Left lung (tissue), 4 donors: ENCODE measurements at regions not wholly inside any gene's neighbourhood (a gene's known extent, or its start where the extent isn't known, plus 50 kb on each side); places are given as distances from the start of the nearest gene placed in this dataset.
A peak's percentile ranks its signal among the peaks of the same experiment; 100 is the strongest.

Source experiments
- ATAC-seq: fragments of 200-7000 bp; cut with Tn5 transposase; one replicate; pipeline ENCODE4 v1.9.1; 2020; ENCODE audit warnings: moderate library complexity
- DNase-seq, 4 donors: peaks; one replicate each; pipeline ENCODE4 v3.0.0-alpha.2; 2013 to 2020
- H3K27ac ChIP-seq, 2 donors: fragments of 200-600 bp; sonication (generic) in 1 of 2; one replicate each; pipeline versions ENCODE4 v1.5.0 to v1.8.0; 2020 to 2021
- H3K27me3 ChIP-seq, 2 donors: fragments of 200-600 bp; sonication (generic) in 1 of 2; one replicate each; pipeline versions ENCODE4 v1.5.0 to v1.8.0; 2020 to 2021
- H3K36me3 ChIP-seq, 2 donors: fragments of 200-600 bp; sonication (generic) in 1 of 2; one replicate each; pipeline versions ENCODE4 v1.5.0 to v1.8.0; 2020 to 2021
- H3K4me1 ChIP-seq, 2 donors: fragments of 200-600 bp; one replicate each; pipeline ENCODE4 v1.8.0; 2021
- H3K4me3 ChIP-seq, 2 donors: fragments of 200-600 bp; sonication (generic) in 1 of 2; one replicate each; pipeline versions ENCODE4 v1.5.0 to v1.8.0; 2020 to 2021; ENCODE audit warnings: mild to moderate bottlenecking in 1 of 2
- H3K9me3 ChIP-seq, 2 donors: fragments of 200-600 bp; sonication (generic) in 1 of 2; one replicate each; pipeline versions ENCODE4 v1.5.0 to v1.8.0; 2020 to 2021
- intact Hi-C, 2 donors: fragments of 100-400 bp; cut with DNase I; formaldehyde crosslinking; loops; one replicate each; pipeline versions ENCODE4 v1.11.2 to v1.14.2; 2022
- TF ChIP-seq, protein P1 (sequence below), 2 donors: fragments of 200-600 bp; sonication (generic) in 1 of 2; IDR thresholded peaks; one replicate each; pipeline versions ENCODE4 v1.5.0 to v1.8.0; 2021; ENCODE audit warnings: antibody characterized with exemption in 2 of 2
- donor health status: DM: no; HTN: yes; CAD: no.
- donor health status: DM: no; HTN: no; CAD: no.

DNA sequence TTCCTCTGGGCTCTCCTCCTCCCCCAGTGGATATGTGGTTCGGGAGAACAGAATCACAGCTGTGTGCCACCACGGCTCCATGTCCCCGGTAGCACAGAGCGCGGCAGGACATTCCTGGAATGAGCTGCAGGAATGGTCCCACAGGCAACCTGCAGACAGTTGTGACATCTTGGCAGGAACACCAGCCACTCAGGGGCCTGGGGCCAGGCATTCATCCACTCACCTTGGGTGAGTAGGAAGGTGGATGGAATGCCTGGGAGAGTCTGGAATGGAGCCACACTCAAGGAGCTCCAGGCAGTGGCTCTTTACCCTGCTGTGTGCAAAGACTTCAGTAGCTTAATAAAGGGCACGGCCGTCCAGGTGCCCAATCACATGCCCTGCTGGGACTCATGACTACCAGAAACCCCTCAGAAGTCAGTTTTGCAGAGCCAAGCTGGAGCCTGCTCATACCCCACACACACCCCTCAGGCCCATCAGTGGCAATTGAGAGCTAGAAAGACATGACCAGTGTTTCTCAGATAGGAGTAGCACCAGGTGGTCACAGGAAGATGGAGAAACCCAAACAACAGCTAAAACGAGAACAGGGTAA lies 117.3 kb upstream of the PRR20G start:
- DNase-seq (peak in 1 of 4 donors; percentile 78), ATAC-seq (peak; percentile 95)
- no peak overlapping the region for H3K4me3 ChIP-seq

DNA sequence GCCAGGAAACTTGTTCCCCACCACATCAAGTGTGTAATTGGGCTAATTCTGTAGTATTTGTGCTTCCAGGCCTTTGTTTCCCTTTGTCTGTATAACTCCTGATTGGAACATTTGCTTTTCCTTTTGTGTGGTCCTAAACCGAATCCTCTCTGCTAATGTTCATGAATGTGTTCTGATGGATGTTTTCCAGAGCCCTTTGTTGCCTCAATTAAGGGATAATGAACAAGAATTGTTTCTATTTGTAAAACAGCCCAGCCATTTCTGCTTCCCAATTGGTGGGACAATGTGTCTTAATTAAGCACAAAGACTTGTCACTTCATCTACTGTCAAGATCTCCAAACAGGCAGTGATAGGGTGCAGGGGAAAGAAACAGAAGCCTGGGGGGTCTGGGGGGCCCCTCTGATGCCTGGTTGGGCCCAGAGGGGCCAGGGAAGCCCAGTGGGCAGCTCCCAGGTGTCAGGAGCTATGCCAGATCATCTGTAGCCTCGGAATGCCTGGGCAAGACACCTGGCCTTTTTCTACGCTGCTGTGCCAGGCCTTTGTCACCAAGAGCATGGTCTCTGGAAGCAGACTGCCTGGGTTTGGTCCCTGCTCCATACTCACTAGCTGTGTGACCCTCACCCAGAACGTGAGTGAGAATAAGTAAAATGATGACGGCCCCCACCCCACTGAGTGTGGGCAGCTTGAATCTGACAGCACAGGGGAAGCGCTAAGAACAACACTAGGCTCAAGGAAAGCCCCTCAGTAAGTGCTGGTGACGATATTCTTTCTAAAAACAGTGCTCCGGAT lies 116.6 kb upstream of the PRR20G start:
- H3K9me3 ChIP-seq = no peaks in the 10 kb centered on the region
- ATAC-seq = no peak
- intact Hi-C loops = no loop called here
- H3K4me1 ChIP-seq = peaks cover 0 to 4% of the 10 kb centered on the region in 2 donors
- H3K36me3 ChIP-seq = no peaks in the 10 kb centered on the region
- no peak for DNase-seq
- no peaks in the 10 kb centered on the region for H3K27me3 ChIP-seq
- no peak overlapping the region for H3K4me3 ChIP-seq
- TF ChIP-seq, protein P1, sequence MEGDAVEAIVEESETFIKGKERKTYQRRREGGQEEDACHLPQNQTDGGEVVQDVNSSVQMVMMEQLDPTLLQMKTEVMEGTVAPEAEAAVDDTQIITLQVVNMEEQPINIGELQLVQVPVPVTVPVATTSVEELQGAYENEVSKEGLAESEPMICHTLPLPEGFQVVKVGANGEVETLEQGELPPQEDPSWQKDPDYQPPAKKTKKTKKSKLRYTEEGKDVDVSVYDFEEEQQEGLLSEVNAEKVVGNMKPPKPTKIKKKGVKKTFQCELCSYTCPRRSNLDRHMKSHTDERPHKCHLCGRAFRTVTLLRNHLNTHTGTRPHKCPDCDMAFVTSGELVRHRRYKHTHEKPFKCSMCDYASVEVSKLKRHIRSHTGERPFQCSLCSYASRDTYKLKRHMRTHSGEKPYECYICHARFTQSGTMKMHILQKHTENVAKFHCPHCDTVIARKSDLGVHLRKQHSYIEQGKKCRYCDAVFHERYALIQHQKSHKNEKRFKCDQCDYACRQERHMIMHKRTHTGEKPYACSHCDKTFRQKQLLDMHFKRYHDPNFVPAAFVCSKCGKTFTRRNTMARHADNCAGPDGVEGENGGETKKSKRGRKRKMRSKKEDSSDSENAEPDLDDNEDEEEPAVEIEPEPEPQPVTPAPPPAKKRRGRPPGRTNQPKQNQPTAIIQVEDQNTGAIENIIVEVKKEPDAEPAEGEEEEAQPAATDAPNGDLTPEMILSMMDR (IDR thresholded peaks at IDR 0.05) = no peak
- no peak overlapping the region for H3K27ac ChIP-seq

More for the DNA sequence above, 117.3 kb upstream of the PRR20G start:
- Histone ChIP-seq H3K9me3 (no peaks in the 10 kb centered on the region), H3K27ac (no peak overlapping the region), H3K27me3 (no peaks in the 10 kb centered on the region), H3K4me1 (peaks cover 0 to 4% of the 10 kb centered on the region in 2 donors), H3K36me3 (no peaks in the 10 kb centered on the region)
- TF ChIP-seq, protein P1 (IDR thresholded peaks at IDR 0.05) = no peak
- intact Hi-C loops = no loop called here

DNA sequence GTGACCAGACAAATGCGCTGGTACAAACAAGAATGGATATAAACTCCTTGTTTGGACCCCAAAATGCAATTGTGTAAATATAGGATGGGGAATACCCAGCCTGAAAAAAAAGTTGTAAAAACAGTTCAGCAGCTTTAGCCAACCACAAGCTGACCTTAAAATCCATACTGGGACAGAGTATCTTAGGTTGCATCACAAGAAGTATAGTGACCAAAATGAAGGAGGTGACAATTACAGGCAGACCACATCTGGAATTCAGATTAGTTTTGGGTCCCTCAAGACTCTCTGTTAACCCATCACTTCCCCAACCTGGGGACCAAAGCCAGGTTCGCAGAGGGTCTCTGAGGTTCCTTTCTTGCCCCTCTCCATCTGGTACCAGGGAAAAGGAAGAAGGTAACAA lies 115.9 kb upstream of the PRR20G start:
- Histone ChIP-seq H3K27ac (no peak overlapping the region), H3K4me3 (no peak overlapping the region), H3K4me1 (peaks cover 0 to 4% of the 10 kb centered on the region in 2 donors), H3K36me3 (no peaks in the 10 kb centered on the region), H3K27me3 (no peaks in the 10 kb centered on the region), H3K9me3 (no peaks in the 10 kb centered on the region)
- DNase-seq (no peak), ATAC-seq (no peak)
- TF ChIP-seq, protein P1 (IDR thresholded peaks at IDR 0.05) = no peak
- intact Hi-C loops = no loop called here

DNA sequence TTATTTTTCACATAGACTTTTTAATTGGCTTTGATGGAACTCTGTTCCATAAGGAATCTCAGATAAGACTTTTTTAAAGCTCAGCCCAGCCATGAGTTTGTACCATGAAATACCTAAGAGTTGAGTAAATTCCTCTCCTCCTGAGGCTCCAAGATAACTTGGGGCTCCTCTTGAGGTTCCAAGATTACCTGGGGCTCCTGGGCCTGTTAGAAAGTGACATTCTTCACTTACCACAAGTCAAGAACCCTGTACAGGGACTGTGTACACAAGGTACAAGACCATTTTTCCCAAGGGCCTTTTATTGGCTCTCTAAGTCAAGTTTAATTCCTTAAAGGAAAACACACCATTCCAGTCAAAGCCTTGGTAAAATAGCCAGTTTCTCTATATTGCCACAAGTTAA lies 111.3 kb upstream of the PRR20G start:
- no peaks in the 10 kb centered on the region for H3K9me3 ChIP-seq
- H3K4me3 ChIP-seq = no peak overlapping the region
- TF ChIP-seq, protein P1 (IDR thresholded peaks at IDR 0.05) = no peak
- H3K4me1 ChIP-seq = no peaks in the 10 kb centered on the region
- no peak for DNase-seq
- intact Hi-C loops = no loop called here
- peak; percentile 84 for ATAC-seq
- H3K36me3 ChIP-seq = no peaks in the 10 kb centered on the region
- peaks cover 0 to 7% of the 10 kb centered on the region in 2 donors for H3K27me3 ChIP-seq
- H3K27ac ChIP-seq = no peak overlapping the region

DNA sequence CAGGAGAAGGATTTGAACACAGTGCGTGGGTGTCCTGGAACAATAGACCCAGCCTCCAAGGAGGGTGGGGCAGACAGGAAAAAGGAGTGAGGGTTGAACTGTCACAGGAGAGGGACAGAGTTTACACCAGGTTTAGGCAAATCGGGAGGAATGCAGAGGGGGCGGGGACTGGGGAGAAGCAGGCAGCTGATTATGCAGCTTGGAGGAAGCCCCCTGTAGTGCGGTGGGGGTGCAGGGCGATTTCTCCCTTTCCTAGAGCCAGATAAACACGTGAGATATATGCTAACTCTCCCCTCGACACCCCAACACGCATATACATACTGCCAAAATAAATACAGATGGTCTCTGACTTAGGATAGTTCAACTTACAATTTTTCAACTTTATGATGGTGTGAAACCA lies 108.6 kb upstream of the PRR20G start:
- Histone ChIP-seq H3K9me3 (no peaks in the 10 kb centered on the region), H3K27ac (no peak overlapping the region), H3K4me1 (no peaks in the 10 kb centered on the region), H3K27me3 (peaks cover 0 to 7% of the 10 kb centered on the region in 2 donors), H3K36me3 (no peaks in the 10 kb centered on the region), H3K4me3 (no peak overlapping the region)
- no peak for ATAC-seq
- intact Hi-C loops = no loop called here
- DNase-seq = no peak
- TF ChIP-seq, protein P1 (IDR thresholded peaks at IDR 0.05) = no peak
